HCT116 (cell line): ENCODE measurements at regions not wholly inside any gene's neighbourhood (a gene's known extent, or its start where the extent isn't known, plus 50 kb on each side); places are given as distances from the start of the nearest gene placed in this dataset.

Source experiments
- ATAC-seq: fragments of 200-7000 bp; cut with Tn5 transposase; 2 replicates; pipeline ENCODE4 v1.9.1; 2020; ENCODE audit warnings: mild to moderate bottlenecking, moderate library complexity
- BruUV-seq: library from RNA; stranded (reverse); fragments of 400-500 nt; replicated peaks from 2 replicates; lab custom pipeline; 2021; lab: Mats Ljungman, UMichigan
- CTCF ChIA-PET: fragments of 300-600 bp; sonication (Branson Sonifier 250); formaldehyde crosslinking; loops from one replicate; lab custom pipeline; 2021; ENCODE audit warnings: antibody characterized with exemption; lab: Charles Lee
- POLR2A ChIA-PET: fragments of 300-600, 350-600 bp; sonication (Branson Sonifier 250); formaldehyde crosslinking; loops from one replicate; lab custom pipeline; 2021; ENCODE audit warnings: antibody characterized with exemption; lab: Charles Lee
- RAD21 ChIA-PET, 2 experiments: fragments of 300-600 bp; sonication (Branson Sonifier 250); formaldehyde crosslinking; loops; one replicate each; lab custom pipeline; 2023; ENCODE audit warnings: low total read pairs in 2 of 2; ENCODE audit not compliant: uncharacterized antibody in 2 of 2, unreplicated experiment in 2 of 2, low non-redundant PET in 1 of 2; lab: Charles Lee
- DNase-seq: peaks from one replicate; pipeline ENCODE4 v3.0.0-alpha.2; 2010; ENCODE audit warnings: low read depth, low spot score
- H2AFZ ChIP-seq: fragments of 200-600 bp; shearing (Covaris generic), sonication (generic); 2 replicates; pipeline ENCODE4 v1.6.1; 2017; ENCODE audit warnings: low read depth, mixed run types, mixed read lengths, antibody characterized with exemption, low read length; ENCODE audit not compliant: poor library complexity, severe bottlenecking
- H3K27ac ChIP-seq: 2 replicates; pipeline ENCODE4 v1.5.1; 2012; ENCODE audit warnings: low read depth, low read length
- H3K27me3 ChIP-seq: fragments of 200-600 bp; sonication (generic); 2 replicates; pipeline ENCODE4 v1.6.1; 2016; ENCODE audit warnings: mixed run types, low read length, mixed read lengths; ENCODE audit not compliant: insufficient read depth
- H3K36me3 ChIP-seq, 2 experiments: fragments of 200-500 bp in 1 of 2; fragments of 200-600 bp in 1 of 2; sonication (Bioruptor generic) in 1 of 2; sonication (generic) in 1 of 2; 2 replicates each; pipeline versions ENCODE4 v1.5.1 to v1.6.1; 2014 to 2016; ENCODE audit warnings: low read length in 2 of 2, inconsistent platforms in 1 of 2, mixed read lengths in 1 of 2, mixed run types in 1 of 2; ENCODE audit not compliant: insufficient read depth in 2 of 2, control insufficient read depth in 1 of 2
- H3K4me1 ChIP-seq, 2 experiments: fragments of 200-600 bp in 1 of 2; sonication (generic) in 1 of 2; 2 replicates each; pipeline versions ENCODE4 v1.5.1 to v1.6.1; 2012 to 2017; ENCODE audit warnings: low read length in 2 of 2, inconsistent platforms in 1 of 2, mild to moderate bottlenecking in 1 of 2, mixed read lengths in 1 of 2, mixed run types in 1 of 2, moderate library complexity in 1 of 2; ENCODE audit not compliant: insufficient read depth in 2 of 2, control insufficient read depth in 1 of 2
- H3K4me2 ChIP-seq: fragments of 200-600 bp; sonication (generic); 2 replicates; pipeline ENCODE4 v1.6.1; 2017; ENCODE audit warnings: mixed run types, low read length, mixed read lengths
- H3K4me3 ChIP-seq, 2 experiments: fragments of 200-600 bp in 1 of 2; sonication (generic) in 1 of 2; replicated peaks in 1 of 2; 2 replicates each; pipeline ENCODE4 v1.5.1; 2011 to 2016; ENCODE audit warnings: low read length in 2 of 2, control low read depth in 1 of 2, low read depth in 1 of 2, mild to moderate bottlenecking in 1 of 2, mixed read lengths in 1 of 2, mixed run types in 1 of 2
- H3K79me2 ChIP-seq: fragments of 200-600 bp; sonication (generic); 2 replicates; pipeline ENCODE4 v1.6.1; 2017; ENCODE audit warnings: mild to moderate bottlenecking, mixed run types, low read length, moderate library complexity, mixed read lengths; ENCODE audit not compliant: insufficient read depth
- H3K9ac ChIP-seq: fragments of 200-600 bp; sonication (generic); 2 replicates; pipeline ENCODE4 v1.6.1; 2016; ENCODE audit warnings: low read length, mixed read lengths
- H3K9me2 ChIP-seq: fragments of 200-600 bp; sonication (generic), shearing (Covaris generic); 2 replicates; pipeline ENCODE4 v1.6.1; 2017; ENCODE audit warnings: mixed run types, mild to moderate bottlenecking, moderate library complexity; ENCODE audit not compliant: insufficient read depth
- H3K9me3 ChIP-seq, 2 experiments: fragments of 200-500 bp in 1 of 2; fragments of 200-600 bp in 1 of 2; sonication (Bioruptor generic) in 1 of 2; sonication (generic) in 1 of 2; 2 replicates each; pipeline ENCODE4 v1.6.1; 2014 to 2017; ENCODE audit warnings: low read length in 2 of 2, mixed read lengths in 2 of 2, inconsistent platforms in 1 of 2, low read depth in 1 of 2, mild to moderate bottlenecking in 1 of 2, mixed run types in 1 of 2, moderate library complexity in 1 of 2; ENCODE audit not compliant: control insufficient read depth in 1 of 2, insufficient read depth in 1 of 2
- H4K20me1 ChIP-seq: fragments of 200-600 bp; sonication (generic), shearing (Covaris generic); 2 replicates; pipeline ENCODE4 v1.6.1; 2017; ENCODE audit warnings: mixed run types, mild to moderate bottlenecking, moderate library complexity; ENCODE audit not compliant: insufficient read depth
- CEBPB ChIP-seq: IDR thresholded peaks from 2 replicates; pipeline ENCODE4 v1.6.1; 2012; ENCODE audit warnings: low read depth
- EGR1 ChIP-seq: IDR thresholded peaks from 2 replicates; pipeline ENCODE4 v1.6.1; 2012; ENCODE audit warnings: low read depth
- EZH2 ChIP-seq: fragments of 200-600 bp; sonication (generic); IDR thresholded peaks from 2 replicates; pipeline ENCODE4 v1.6.1; 2017; ENCODE audit warnings: antibody characterized with exemption, mixed run types
- POLR2A ChIP-seq: IDR thresholded peaks from 2 replicates; pipeline ENCODE4 v1.7.0; 2011; ENCODE audit warnings: borderline replicate concordance; ENCODE audit not compliant: insufficient read depth, insufficient read length; ENCODE audit errors: extremely low read depth
- SIN3A ChIP-seq: IDR thresholded peaks from 2 replicates; pipeline ENCODE4 v1.6.1; 2012; ENCODE audit warnings: low read depth
- SP1 ChIP-seq: IDR thresholded peaks from 2 replicates; pipeline ENCODE4 v1.6.1; 2012; ENCODE audit warnings: low read depth
- TCF7L2 ChIP-seq: IDR thresholded peaks from 2 replicates; pipeline ENCODE4 v1.7.0; 2011; ENCODE audit warnings: borderline replicate concordance, inconsistent platforms; ENCODE audit not compliant: insufficient read depth, insufficient read length; ENCODE audit errors: extremely low read depth
- ZBTB33 ChIP-seq: IDR thresholded peaks from 2 replicates; pipeline ENCODE4 v1.6.1; 2011; ENCODE audit warnings: mild to moderate bottlenecking, low read length, moderate library complexity; ENCODE audit not compliant: insufficient replicate concordance; ENCODE audit errors: extremely low read depth
- ZNF274 ChIP-seq: fragments of 200-500 bp; sonication (Bioruptor generic); IDR thresholded peaks from 2 replicates; pipeline ENCODE4 v1.6.1; 2014; ENCODE audit warnings: mild to moderate bottlenecking, low read depth, low read length, inconsistent platforms
- intact Hi-C: fragments of 100-400 bp; cut with micrococcal nuclease; formaldehyde crosslinking; loops from 2 replicates; pipeline ENCODE4 v1.10.0; 2022

GRCh38 chrX:114165537-114165936 lies 418.3 kb upstream of the HTR2C start:
- no peak overlapping the region for H3K9ac ChIP-seq
- no TSS peak for BruUV-seq
- no peaks in the 10 kb centered on the region for H4K20me1 ChIP-seq
- ChIA-PET RAD21 (no interaction called here), CTCF (no interaction called here), POLR2A (no interaction called here)
- H3K4me3 ChIP-seq = no peak overlapping the region
- H2AFZ ChIP-seq = no peak overlapping the region
- no peak overlapping the region for H3K27ac ChIP-seq
- no peaks in the 10 kb centered on the region for H3K9me3 ChIP-seq
- ATAC-seq = no peak
- TF ChIP-seq TCF7L2 (no peak), CEBPB (no peak), EGR1 (no peak), SIN3A (no peak), EZH2 (no peak), SP1 (no peak), ZNF274 (no peak), POLR2A (no peak), ZBTB33 (no peak)
- intact Hi-C loops = no loop called here
- DNase-seq = no peak
- H3K27me3 ChIP-seq = no peaks in the 10 kb centered on the region
- H3K4me1 ChIP-seq = no peaks in the 10 kb centered on the region
- no peak overlapping the region for H3K4me2 ChIP-seq
- H3K36me3 ChIP-seq = no peaks in the 10 kb centered on the region
- H3K9me2 ChIP-seq = no peaks in the 10 kb centered on the region
- H3K79me2 ChIP-seq = no peaks in the 10 kb centered on the region
